ENCODE measurements at regions not wholly inside any gene's neighbourhood (a gene's known extent, or its start where the extent isn't known, plus 50 kb on each side); places are given as distances from the start of the nearest gene placed in this dataset.

DNA sequence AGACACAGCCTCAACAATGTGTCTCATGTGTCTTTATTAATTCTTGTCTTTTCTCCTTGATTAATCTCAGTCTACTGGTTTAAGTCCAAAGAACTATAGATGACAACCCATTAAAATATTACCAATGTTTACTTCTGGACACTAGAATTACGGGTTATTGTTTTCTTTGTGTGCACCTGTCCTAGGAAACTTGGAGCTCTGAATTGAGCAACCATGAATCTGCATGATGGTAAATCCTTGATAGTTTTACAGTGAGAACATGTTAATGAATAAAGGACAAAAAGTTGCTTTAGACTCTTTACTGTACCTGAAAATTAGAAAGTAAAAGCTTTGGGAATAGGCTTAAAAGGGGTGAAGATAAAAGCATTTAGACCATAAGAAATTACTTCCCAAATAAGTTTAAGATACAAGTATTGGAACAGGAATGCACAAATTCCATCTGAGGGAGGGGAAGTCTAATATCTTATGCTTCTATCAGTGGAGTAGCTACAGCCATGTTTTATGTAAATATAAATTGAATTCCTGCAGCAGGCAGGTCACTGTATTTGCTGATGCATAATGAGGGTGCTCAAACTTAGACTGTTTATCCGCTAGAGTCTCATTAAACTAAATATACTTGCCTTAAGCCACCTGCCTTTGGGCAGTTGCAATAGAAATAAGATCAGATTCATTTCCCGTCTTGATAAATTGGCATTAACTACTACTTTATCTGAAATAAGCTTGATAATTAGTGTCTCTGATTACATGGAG, 603.7 kb upstream of the GCFC2 start:
- no peak for DNase-seq

DNA sequence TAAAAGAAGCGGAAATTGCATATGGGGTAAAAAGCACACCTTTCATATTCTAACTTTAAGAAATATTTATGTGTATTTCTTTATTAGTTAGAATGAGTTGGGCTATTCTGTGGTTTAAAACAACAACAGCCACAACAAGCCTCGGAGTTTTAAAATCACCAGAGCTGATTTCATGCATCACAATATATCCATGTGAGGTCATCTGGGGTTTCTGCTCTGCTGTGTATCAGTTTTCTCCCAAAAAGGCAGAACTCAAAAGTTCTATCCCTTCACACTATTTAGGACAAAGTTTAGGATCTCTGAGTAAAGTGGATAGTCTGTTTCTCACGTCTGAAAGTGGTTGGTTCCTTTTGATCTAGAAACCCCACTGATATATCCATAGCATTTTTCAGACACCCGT, 601.5 kb upstream of the GCFC2 start:
- DNase-seq, result no peak

DNA sequence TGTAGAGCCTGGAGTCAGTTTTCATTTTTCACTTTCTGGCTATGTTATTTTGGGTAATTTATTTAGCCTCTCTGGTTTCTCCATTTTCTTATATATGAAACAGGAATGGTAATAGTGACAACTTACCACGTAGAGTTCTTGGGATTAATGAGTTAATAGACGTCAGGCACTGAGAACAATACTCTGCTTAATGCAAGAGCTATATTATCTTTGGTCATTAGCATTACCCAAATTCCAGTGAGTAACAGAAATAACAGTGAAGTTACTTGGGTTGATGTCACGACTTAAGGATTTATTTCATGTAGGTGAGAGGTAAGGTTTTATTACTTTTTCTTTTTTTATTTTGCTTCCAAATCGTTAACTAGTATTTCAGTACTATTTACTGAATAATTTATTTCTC, 601.0 kb upstream of the GCFC2 start:
- no peak for DNase-seq

DNA sequence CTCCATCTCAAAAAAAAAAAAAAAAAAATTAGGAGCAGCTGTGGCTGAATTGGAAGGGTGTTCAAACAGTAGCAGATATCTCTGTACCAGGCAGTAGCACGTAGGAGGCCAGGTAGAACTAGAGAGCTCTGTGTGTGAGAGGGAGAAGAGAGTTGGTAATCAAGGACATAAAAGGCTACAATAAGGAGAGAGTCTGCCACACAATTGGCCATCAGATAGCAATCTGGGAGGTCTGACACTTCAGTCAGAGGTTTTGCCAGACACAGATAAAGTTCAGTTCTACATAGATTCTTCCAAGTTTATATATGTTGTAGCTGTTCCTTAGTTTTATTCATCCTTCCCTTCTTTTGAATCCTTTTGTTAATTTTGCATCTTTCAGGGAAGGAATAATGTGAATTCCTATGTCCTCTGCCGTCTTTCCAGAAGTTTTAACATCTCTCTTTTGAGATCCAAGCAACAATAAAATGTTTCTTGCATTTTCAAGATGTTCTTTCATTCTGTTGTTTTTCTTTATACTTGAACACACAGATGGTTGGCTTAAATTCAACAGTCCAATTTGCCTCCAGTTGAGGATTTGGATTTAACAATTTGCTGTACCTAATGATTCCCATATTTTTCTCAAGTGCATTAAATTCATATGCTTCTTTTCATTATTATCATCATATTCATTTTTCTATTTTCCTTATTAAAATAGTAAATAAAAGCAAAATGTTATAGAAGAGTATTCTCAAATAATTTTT, 600.3 kb upstream of the GCFC2 start:
- DNase-seq, result no peak

DNA sequence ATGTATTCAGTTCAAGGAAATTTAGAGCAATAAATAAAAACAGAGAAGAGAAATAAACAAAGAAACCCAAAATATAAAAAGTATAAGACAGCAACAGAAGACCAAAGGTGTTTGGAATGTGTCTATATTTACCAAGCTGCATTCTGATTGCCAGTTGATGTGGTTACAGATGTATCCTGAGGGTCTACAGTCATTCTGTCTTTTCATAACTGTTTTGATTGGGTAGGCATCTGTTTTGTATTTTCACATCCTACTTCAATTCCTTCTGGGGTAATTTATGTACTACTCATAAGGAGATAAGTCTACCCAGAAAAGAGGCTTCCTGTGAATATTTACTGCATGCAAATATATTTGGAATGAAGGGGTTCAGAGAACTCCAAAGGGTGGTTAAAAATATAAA, 596.8 kb upstream of the GCFC2 start:
- DNase-seq, result no peak

DNA sequence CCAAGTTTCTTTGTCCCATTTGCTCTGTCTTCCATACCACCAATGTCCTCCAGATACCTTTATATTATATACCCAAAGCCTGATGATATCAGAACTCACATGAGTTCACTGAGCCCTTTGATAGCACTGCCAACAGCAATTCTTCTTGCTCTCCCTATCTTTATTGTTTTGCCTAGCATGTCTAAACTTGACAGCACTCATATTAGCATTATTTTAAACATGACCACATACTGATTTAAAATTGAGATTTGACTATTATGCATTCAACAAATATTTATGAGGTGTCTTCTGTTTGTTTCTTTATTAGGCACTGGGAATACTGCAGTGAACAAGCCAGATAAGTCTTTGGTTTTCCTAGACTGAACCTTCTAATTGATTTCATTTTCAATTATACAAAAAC, 587.3 kb upstream of the GCFC2 start:
- no peak for DNase-seq

DNA sequence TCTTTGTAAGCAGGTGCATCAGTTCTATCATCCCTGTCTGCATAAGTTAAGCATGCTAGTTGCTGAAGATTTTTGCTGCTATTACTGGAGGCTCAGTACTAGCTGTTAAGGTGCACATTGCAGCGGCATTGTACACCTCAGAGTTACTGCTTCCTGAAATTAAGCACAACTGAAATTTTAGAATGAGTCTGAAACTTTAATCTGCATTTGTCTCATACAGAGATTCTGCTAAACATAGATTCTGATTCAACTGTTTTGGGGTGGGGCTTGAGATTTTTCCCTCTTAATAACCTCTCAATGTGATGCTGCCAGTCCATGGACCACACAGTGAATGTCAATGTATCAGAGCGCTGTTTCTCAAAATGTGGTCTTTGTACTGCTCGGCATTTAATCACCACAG, 585.7 kb upstream of the GCFC2 start:
- DNase-seq, result no peak

DNA sequence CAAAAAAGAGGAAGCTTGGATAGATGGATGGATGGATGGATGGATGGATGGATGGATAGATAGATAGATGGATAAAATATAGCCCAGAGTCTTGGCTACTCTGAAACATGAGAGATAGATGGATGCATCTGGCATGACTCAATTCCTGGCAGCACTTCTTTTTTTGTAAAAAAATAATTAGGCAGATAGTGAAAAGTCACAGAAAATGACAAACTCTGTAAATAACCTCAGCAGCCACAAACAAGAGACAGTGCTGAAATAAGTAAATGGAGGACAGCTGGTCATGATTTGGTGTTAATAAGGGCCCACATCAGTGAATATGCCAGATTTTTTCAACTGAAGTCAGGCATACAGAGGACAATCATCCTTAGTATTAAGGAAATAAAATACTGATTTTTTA, 585.0 kb upstream of the GCFC2 start:
- no peak for DNase-seq

DNA sequence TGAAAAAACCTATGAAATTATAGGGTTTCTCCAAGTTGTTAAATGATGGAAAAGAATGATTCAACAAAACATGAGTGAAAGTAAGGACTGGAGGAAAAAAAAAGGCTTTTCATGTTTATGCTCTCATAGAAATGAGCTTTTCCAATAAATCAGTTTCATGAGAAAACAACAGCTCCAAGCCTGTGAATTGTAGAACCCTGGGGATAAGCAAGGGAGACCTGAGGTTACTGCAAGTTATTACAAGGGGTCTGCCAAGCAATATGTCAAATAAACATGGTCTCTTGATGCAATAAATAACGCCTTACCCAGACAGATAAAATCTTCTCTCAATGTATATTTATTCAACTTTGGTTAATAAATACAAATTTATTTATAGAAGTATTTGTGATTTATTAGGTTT, 577.9 kb upstream of the GCFC2 start:
- no peak for DNase-seq

DNA sequence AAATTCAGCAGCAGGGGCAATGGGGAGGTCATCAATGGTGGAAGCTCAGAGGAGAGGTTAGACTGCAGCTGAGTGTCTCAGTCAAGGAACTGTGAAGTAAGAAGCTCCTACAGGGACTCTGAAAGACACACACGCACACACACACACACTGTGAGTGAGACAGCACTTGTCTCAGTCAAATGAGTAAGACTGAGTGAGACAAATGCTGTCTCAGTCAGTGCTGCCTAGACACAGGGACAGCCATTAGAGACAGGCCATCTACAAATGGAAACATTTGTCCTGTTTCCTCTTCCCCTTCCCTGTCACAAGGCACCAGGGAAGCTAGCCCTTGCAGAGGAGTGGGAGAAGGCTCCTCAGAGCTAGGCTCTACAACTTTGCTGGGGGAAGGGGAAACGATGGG, 577.4 kb upstream of the GCFC2 start:
- DNase-seq, result no peak

DNA sequence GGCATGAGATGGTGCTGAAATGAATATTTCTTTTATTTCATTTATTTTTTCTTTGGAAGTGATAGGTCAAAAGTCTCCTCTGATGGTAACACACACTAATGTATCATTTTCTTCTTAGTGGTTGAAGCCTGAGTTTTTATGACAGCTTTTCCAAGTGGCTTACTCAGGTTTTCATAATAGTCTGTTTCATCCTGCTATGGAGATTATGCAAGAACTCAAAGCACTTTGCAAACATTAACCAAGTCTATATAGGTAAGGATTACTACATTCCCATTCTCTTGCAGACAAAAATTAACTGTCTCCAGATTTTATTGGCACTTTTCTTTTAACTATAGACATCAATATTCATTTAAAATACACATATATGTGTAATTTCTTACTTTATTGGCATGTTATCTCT, 572.6 kb upstream of the GCFC2 start:
- DNase-seq, result no peak

DNA sequence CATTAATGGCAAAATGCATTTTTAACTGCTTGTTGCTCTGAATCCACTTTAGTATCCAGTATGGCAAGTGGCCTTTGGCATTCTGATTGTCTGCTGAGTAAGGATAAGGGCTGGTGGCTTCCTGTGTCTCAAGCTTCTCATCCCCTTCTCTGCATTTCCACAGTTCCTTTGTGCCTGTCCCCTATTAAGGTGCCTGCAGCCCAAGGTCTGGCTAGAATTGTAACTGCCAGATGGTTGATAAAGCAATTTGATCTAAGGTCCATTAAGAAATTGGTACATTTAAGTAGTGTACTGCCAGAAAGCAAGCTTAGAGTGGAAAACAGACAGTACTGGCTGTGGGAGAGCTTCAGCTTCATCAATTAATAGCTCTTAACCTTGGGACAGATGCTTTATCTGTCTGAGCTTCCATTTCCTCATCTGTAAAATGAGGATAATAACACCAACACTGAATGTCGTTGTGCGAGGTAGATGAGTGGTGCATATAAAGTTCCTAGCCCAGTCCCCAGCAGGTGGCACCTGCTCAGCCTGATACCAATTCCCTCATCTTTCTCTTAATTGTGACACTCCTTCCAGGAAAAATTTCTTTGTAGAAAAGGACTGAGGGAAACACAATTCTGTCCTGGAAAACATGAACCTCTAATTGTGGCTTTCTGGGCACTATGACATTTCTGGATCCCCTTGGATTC, 570.6 kb upstream of the GCFC2 start:
- no peak for DNase-seq

DNA sequence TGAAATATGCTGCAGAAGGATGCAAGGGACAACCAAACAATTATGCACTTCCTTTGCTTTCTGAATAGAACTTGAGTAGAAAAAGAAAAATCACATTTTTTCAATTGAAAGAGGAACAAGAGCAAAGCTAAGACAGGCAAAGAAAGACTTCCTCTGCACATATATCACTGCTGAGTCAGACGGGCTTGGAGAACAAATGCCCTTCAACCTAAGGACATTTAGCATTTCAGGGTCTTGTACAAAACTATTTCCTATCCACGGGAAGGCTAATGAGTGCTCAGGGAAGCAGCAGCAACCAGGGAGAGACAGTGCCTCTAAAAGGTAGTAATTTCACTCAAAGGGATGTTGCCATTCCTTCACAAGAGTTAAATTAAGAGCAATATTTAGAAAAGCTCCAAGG, 570.0 kb upstream of the GCFC2 start:
- no peak for DNase-seq

DNA sequence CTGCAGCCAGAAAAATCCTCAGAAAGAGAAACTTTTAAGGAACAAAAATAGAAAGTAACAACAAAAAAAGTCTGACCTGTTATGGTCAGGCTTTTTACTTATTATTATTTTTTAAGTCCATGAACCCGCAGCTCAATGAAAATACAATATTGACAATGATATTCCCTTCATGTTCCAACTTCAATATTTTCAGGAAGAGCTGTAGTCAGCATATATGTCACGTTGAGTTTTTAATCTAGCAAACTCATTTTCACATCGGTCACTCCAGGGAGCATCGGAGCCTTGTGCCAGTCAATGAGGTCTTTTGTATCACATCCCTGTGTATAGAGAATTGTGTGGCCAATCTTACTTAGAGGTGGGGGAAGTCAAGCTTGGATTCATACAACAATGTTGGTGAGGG, 568.4 kb upstream of the GCFC2 start:
- no peak for DNase-seq

DNA sequence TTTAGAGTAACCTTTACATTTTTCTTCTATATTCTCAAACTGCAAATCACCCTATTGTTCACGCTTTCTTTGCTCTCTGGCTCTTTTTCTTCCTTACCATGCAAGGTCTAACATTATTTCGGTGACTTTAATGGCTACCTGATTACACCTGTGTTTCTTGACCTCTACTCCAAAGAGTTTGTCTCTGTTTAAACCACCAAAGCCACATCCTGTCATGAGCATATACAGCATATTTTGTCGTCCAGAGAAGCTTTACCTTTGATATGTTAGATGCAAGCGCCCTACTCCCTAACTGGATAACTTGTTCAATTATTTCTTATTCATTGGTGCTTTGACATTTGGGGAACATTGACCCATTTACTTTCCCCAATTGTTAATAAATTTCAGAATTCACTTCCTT, 565.1 kb upstream of the GCFC2 start:
- DNase-seq, result no peak

DNA sequence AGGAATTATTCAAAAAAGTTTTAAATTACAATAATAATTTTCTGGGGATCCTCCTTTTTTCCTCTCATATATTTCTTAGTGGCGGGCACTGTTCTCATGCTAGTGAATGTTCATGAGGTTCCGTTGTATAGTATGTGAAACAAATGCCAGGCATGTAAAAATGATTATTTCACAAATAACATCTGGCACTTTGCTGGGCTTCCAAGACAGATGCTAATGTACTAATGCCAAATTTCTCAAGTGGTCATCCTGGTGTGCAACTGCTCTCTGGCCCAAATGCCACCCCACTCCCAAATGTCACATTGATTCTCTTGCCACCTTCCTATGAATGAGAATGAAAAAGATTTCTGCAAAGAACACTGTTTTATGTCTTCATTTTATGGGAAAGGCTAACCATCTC, 564.0 kb upstream of the GCFC2 start:
- no peak for DNase-seq

DNA sequence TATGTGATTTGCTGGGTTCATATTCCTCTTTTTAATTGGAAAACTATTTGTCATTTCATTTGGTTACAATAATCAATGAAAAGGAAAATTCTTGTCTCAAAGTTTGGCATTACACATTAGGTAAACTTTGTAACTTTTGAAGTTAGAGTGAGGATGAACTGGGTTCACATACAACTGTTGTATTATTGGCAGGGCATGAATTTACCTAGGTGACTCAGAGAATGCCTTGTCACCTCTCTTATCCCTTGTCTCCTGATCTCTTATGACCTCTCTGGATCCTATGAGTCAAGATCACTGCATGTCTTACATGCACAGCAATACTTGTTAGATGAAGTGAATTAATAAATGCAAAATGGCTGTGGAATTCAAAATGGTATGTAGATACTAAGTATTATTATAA, 563.4 kb upstream of the GCFC2 start:
- no peak for DNase-seq

DNA sequence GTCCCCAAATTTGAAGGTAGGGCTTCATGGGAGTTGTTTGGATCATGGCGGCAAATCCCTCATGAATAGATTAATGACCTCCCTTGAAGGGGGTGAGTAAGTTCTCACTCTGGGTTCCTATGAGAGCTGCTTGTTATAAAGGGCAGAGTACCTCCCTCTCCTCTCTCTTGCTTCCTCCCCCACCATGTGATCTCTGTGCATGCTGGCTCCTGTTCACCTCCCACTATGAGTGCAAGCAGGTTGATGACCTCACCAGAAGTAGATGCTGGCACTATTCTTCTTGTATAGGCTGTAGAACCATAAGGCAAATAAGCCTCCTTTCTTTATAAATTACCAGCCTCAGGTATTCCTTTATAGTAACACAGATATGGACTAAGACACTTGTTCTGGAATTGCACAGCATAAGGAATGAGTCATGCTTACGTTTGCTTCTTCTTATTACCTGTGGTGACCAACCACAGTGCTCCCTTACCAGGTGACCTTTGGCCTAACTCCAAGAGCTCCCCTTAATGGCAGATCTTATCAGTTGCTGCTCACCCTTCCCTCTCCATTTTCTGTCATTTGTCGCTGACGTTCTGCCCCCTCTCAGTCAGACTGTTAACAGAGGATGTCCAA, 559.5 kb upstream of the GCFC2 start:
- no peak for DNase-seq

DNA sequence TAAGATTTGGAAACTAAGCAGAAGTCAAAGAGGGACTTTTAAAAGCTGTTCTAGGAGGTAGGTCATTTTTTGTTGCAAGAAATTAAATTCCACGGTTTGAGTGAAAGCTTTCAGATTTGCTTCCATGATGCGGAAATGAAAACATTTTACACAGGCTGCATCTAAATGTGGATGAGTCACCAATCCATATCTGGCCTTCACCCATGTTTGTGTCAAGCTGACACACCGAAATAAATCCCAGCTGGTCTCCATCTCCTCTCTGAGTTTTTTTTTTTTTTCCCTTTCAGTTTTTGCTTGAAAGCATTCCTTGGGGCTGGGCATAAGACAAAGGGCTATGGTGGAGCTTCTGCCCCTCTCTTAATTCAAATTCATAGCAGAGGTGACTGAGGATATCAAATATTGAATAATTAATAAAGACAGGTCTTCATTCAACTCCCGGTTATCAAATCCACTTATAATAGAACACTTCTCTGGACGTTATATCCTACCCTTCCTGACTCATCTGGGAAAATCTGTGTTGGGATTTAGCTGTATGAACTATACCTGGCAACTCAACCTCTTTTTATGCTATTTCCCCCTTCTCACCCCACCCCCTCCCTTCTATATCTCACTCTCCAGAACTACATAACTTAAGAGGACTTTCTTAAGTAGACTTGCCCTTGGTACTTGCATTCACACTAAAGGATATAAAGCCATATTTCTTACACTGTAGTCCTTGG, 558.3 kb upstream of the GCFC2 start:
- DNase-seq, result no peak

DNA sequence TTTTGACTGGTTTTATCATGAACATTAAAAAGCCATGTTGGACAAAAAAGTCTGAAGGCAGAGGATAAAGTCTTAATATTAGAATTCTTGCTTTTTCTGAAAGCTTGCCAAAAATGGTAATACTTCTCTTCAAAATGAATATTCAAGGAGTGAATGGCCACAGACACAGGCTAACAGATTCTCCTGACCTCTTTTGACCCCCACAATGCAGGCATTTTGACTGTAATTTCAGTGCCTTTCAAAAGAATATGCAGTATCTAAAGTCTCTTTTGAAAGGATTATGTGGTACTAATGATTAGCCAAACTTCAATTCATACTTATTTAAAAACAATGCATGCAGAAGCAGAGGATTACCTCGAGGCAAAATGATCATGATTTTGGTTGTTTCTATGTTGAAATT, 557.8 kb upstream of the GCFC2 start:
- no peak for DNase-seq

DNA sequence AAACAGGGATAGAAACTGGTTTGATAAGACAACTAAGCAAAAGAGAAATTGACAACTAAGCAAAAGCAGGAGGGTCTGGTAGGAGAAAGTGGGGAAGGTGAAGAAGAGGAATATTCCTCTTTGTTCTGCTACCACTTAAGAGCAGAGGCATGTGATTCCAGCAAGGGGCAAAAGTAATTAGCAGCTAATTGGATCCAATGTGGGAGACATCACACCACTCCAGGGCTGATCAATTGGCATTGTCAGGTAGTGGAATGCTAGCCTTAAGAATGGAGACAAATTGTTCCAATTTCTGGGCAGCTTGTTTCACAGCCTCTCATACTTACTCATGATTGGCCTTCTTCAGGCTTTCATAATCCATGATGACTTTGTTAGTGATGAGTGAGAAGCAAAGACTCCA, 547.1 kb upstream of the GCFC2 start:
- no peak for DNase-seq

DNA sequence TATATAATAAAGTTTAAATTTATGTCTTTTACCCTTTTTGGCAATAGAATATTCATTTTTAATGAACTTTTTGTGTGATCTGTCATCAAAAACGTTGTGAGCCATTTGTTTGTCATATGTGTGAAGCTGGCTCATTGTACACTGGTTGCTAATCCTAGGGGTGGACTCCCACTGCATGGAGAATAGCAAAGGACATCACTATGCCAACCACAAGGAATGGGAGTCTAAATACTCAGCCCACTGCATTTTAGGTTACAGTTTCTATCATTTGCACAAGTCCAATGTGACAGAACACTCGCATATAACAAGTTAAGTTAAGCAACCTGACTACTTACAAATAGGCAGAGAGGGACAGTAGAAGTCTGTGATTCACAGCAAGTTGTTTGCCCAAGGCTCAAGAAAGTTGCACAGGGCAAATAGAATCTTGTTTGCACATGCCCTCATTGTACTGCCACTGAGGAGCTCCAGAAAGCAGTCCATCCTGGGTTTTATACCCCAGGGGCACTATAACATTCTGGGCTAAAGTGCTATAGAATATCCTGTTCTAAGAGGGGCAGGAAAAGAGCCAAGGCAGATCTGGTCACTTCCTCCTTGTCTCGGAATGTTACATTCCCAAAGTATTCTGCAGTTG, 545.9 kb upstream of the GCFC2 start:
- no peak for DNase-seq

DNA sequence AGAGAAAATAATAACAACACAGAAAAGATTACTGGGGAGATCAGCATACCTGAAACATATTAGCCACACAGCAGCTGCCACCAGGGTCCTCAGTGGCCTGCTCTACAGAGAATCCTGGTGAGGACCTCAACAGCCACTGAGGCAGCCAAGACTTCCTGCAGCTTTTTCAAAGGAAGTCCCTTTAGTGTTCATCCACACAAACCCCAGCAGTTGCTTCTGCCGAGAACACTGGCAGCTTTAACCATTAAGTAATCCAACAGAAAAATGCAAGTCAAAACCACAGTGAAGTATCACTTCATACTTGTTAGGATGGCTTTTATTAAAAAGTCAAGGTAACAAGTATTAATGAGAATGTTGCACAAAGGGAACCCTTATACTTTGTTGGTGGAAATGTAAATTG, 542.0 kb upstream of the GCFC2 start:
- DNase-seq, result no peak

Measured in CD4-positive, alpha-beta T cell treated with Interleukin-4 for 4 hours (primary cell).